Neural progenitor cell (in vitro differentiated cells): ENCODE measurements at regions not wholly inside any gene's neighbourhood (a gene's known extent, or its start where the extent isn't known, plus 50 kb on each side); places are given as distances from the start of the nearest gene placed in this dataset.

ENCODE experiments used
- DNase-seq: peaks from one replicate; pipeline ENCODE4 v3.0.0-alpha.2; 2016; ENCODE audit warnings: low spot score
- H2AFZ ChIP-seq: fragments of 200-600 bp; sonication (generic); replicated peaks from 2 replicates; pipeline ENCODE4 v1.6.1; 2016; ENCODE audit warnings: antibody characterized with exemption
- H3F3A ChIP-seq: fragments of 200-600 bp; sonication (generic); 2 replicates; pipeline ENCODE4 v1.6.1; 2016; ENCODE audit warnings: antibody characterized with exemption, low read depth
- H3K27ac ChIP-seq: fragments of 200-600 bp; sonication (generic); 2 replicates; pipeline ENCODE4 v1.5.1; 2016; ENCODE audit warnings: mild to moderate bottlenecking
- H3K27me3 ChIP-seq: fragments of 200-600 bp; sonication (generic); 2 replicates; pipeline ENCODE4 v1.6.1; 2016; ENCODE audit warnings: mild to moderate bottlenecking, moderate library complexity
- H3K36me3 ChIP-seq: fragments of 200-600 bp; sonication (generic); 2 replicates; pipeline ENCODE4 v1.5.1; 2016
- H3K4me1 ChIP-seq: fragments of 200-600 bp; sonication (generic); 2 replicates; pipeline ENCODE4 v1.6.1; 2016; ENCODE audit warnings: mixed run types
- H3K4me2 ChIP-seq: fragments of 200-600 bp; sonication (generic); 2 replicates; pipeline ENCODE4 v1.6.1; 2016
- H3K4me3 ChIP-seq: fragments of 200-600 bp; sonication (generic); 2 replicates; pipeline ENCODE4 v1.5.1; 2016
- H3K79me2 ChIP-seq: fragments of 200-600 bp; sonication (generic); 2 replicates; pipeline ENCODE4 v1.6.1; 2016; ENCODE audit warnings: low read depth
- H3K9ac ChIP-seq: fragments of 200-600 bp; sonication (generic); 2 replicates; pipeline ENCODE4 v1.6.1; 2016
- H3K9me3 ChIP-seq: fragments of 200-600 bp; sonication (generic); 2 replicates; pipeline ENCODE4 v1.5.1; 2016; ENCODE audit warnings: low read depth
- H4K20me1 ChIP-seq: fragments of 200-600 bp; sonication (generic); 2 replicates; pipeline ENCODE4 v1.6.1; 2016; ENCODE audit warnings: low read depth
- H3K27ac Mint-ChIP-seq: 3 replicates; pipeline ENCODE4 v1.8.0; 2021; ENCODE audit warnings: mixed read lengths
- H3K27me3 Mint-ChIP-seq: 2 replicates; pipeline ENCODE4 v1.8.0; 2022; ENCODE audit warnings: low read depth, mild to moderate bottlenecking, inconsistent platforms, moderate library complexity, mixed read lengths; ENCODE audit not compliant: insufficient read depth
- H3K36me3 Mint-ChIP-seq: 3 replicates; pipeline ENCODE4 v1.8.0; 2021; ENCODE audit warnings: mixed read lengths
- H3K4me1 Mint-ChIP-seq: 3 replicates; pipeline ENCODE4 v1.8.0; 2021; ENCODE audit warnings: mixed read lengths
- H3K4me3 Mint-ChIP-seq: 3 replicates; pipeline ENCODE4 v1.8.0; 2021; ENCODE audit warnings: mild to moderate bottlenecking, moderate library complexity, mixed read lengths
- H3K9me3 Mint-ChIP-seq: 3 replicates; pipeline ENCODE4 v1.8.0; 2020; ENCODE audit warnings: mixed read lengths
- EZH2 ChIP-seq: fragments of 200-600 bp; sonication (generic); IDR thresholded peaks from 2 replicates; pipeline ENCODE4 v1.6.1; 2017; ENCODE audit warnings: antibody characterized with exemption, mild to moderate bottlenecking, moderate library complexity
- EZH2phosphoT487 ChIP-seq: fragments of 200-600 bp; sonication (generic); IDR thresholded peaks from 2 replicates; pipeline ENCODE4 v1.6.1; 2017; ENCODE audit warnings: antibody characterized with exemption
- TF ChIP-seq, protein P1 (sequence below): fragments of 200-600 bp; sonication (generic); IDR thresholded peaks from 2 replicates; pipeline ENCODE4 v1.5.1; 2017; ENCODE audit warnings: antibody characterized with exemption, mild to moderate bottlenecking

DNA sequence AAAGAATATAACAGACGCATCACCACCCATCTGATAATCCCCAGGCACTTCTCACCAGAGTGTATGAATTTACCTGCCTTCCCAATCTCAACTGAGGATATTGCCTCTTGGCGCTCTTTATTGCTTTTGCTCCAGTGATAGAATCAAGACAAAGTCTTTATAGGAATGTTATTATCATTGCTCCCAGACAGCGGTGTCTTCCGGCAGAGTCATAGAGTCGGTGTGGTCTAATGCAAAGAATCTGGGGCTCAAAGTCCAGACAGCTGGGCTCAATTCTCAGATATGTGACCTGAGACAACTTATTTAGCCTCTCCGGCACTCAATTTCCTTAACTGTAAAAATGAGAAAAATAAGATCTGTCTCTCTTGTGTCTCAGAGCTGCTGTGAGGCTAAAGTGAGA lies 106.1 kb upstream of the PAK3 start:
- H3K27me3 Mint-ChIP-seq = no peaks in the 10 kb centered on the region
- Histone ChIP-seq H3K27ac (no peak overlapping the region), H2AFZ (no peak overlapping the region), H4K20me1 (peaks cover 2% of the 10 kb centered on the region), H3F3A (no peaks in the 10 kb centered on the region), H3K27me3 (no peaks in the 10 kb centered on the region), H3K36me3 (no peaks in the 10 kb centered on the region), H3K9ac (no peak overlapping the region), H3K4me3 (no peak overlapping the region), H3K79me2 (no peaks in the 10 kb centered on the region), H3K4me1 (no peaks in the 10 kb centered on the region), H3K4me2 (no peak overlapping the region), H3K9me3 (no peaks in the 10 kb centered on the region)
- H3K27ac Mint-ChIP-seq = peak overlapping the region; percentile 8
- H3K4me3 Mint-ChIP-seq = no peak overlapping the region
- H3K9me3 Mint-ChIP-seq = peaks cover 1% of the 10 kb centered on the region
- DNase-seq = no peak
- H3K4me1 Mint-ChIP-seq = peaks cover 14% of the 10 kb centered on the region
- TF ChIP-seq, protein P1, sequence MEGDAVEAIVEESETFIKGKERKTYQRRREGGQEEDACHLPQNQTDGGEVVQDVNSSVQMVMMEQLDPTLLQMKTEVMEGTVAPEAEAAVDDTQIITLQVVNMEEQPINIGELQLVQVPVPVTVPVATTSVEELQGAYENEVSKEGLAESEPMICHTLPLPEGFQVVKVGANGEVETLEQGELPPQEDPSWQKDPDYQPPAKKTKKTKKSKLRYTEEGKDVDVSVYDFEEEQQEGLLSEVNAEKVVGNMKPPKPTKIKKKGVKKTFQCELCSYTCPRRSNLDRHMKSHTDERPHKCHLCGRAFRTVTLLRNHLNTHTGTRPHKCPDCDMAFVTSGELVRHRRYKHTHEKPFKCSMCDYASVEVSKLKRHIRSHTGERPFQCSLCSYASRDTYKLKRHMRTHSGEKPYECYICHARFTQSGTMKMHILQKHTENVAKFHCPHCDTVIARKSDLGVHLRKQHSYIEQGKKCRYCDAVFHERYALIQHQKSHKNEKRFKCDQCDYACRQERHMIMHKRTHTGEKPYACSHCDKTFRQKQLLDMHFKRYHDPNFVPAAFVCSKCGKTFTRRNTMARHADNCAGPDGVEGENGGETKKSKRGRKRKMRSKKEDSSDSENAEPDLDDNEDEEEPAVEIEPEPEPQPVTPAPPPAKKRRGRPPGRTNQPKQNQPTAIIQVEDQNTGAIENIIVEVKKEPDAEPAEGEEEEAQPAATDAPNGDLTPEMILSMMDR = no peak
- TF ChIP-seq EZH2 (no peak), EZH2phosphoT487 (no peak)
- H3K36me3 Mint-ChIP-seq = peaks cover 2% of the 10 kb centered on the region

DNA sequence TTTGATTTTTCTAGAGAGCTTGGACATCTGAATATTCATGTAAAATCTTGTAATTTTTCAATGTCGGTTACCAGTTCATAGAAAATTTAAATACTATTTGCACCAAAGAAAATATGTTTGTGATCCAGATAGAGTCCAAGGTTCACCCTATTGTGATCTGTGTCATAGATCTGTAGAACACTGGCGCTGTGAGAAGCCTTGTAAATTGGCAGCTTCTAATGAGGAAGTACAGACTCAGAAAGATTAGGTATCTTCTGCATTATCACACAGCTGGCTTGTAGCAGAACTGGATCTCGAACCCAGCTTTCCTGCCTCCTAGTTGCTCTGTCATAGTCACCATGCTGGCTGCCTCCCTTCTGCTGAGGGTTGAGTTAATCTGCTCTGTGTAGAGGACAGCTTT lies 106.5 kb upstream of the PAK3 start:
- Mint-ChIP-seq H3K4me1 (peaks cover 14% of the 10 kb centered on the region), H3K27ac (no peak overlapping the region), H3K27me3 (no peaks in the 10 kb centered on the region), H3K4me3 (no peak overlapping the region), H3K9me3 (peaks cover 1% of the 10 kb centered on the region), H3K36me3 (peaks cover 2% of the 10 kb centered on the region)
- Histone ChIP-seq H3K36me3 (no peaks in the 10 kb centered on the region), H2AFZ (no peak overlapping the region), H3K4me3 (no peak overlapping the region), H3K27me3 (no peaks in the 10 kb centered on the region), H4K20me1 (peaks cover 2% of the 10 kb centered on the region), H3F3A (no peaks in the 10 kb centered on the region), H3K4me2 (no peak overlapping the region), H3K9ac (no peak overlapping the region), H3K9me3 (no peaks in the 10 kb centered on the region), H3K79me2 (no peaks in the 10 kb centered on the region), H3K27ac (no peak overlapping the region), H3K4me1 (peaks cover under 1% of the 10 kb centered on the region)
- TF ChIP-seq EZH2phosphoT487 (no peak), EZH2 (no peak)
- TF ChIP-seq, protein P1 = no peak
- DNase-seq = no peak

DNA sequence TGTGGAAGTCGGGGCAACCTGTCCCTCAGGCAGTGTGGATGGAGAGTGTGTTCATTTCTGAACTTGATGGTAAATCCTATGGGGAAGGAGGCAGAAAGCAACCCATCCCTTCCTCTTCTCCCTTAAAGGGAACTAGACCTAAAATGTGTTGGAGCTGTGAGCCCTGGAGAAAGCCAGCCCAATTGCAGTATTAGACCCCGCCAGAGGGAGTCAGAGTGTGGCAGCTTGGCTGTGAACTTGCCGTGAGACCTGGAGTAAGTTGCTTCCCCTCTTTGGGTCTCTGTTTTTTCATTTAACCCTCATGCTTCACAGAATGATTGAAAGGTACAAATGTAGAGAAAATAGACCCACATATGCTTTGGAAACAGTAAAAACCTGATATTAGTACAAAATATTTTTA lies 108.7 kb upstream of the PAK3 start:
- Histone ChIP-seq H2AFZ (no peak overlapping the region), H3K79me2 (no peaks in the 10 kb centered on the region), H3K4me2 (no peak overlapping the region), H4K20me1 (no peaks in the 10 kb centered on the region), H3K27me3 (no peaks in the 10 kb centered on the region), H3K4me1 (peaks cover 2% of the 10 kb centered on the region), H3K4me3 (no peak overlapping the region), H3K27ac (no peak overlapping the region), H3K9ac (no peak overlapping the region), H3F3A (no peaks in the 10 kb centered on the region), H3K9me3 (no peaks in the 10 kb centered on the region), H3K36me3 (no peaks in the 10 kb centered on the region)
- Mint-ChIP-seq H3K4me1 (peaks cover 16% of the 10 kb centered on the region), H3K27ac (no peak overlapping the region), H3K27me3 (no peaks in the 10 kb centered on the region), H3K4me3 (no peak overlapping the region), H3K36me3 (peaks cover 2% of the 10 kb centered on the region), H3K9me3 (peaks cover 1% of the 10 kb centered on the region)
- DNase-seq = no peak
- TF ChIP-seq, protein P1 = peak; percentile 14
- TF ChIP-seq EZH2phosphoT487 = no peak

DNA sequence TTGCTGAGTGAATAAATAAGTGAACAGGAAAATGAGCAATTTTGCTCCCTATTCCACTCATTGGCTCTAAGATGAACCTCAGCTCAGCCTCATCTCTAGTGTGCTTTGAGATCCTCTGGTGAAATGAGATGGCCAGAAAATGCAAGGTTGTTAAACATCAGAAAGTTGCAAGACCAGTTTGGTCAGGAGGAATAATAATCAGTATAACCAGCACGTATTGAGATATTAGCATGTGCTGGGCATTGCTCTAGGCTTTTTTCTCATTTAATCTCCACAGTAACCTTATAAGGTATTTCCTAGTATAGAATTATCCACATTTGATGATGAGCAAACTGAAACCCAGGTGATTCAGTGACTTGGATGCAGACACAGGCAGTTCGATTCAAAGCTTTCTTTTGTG lies 110.5 kb upstream of the PAK3 start:
- Histone ChIP-seq H3K27ac (no peak overlapping the region), H3K4me1 (peaks cover 2% of the 10 kb centered on the region), H3K9ac (no peak overlapping the region), H4K20me1 (no peaks in the 10 kb centered on the region), H3K4me2 (no peak overlapping the region), H3K36me3 (no peaks in the 10 kb centered on the region), H3F3A (no peaks in the 10 kb centered on the region), H3K9me3 (no peaks in the 10 kb centered on the region), H3K27me3 (no peaks in the 10 kb centered on the region), H3K4me3 (no peak overlapping the region), H2AFZ (no peak overlapping the region), H3K79me2 (no peaks in the 10 kb centered on the region)
- Mint-ChIP-seq H3K36me3 (peaks cover 2% of the 10 kb centered on the region), H3K4me1 (peaks cover 19% of the 10 kb centered on the region), H3K27me3 (no peaks in the 10 kb centered on the region), H3K27ac (no peak overlapping the region), H3K9me3 (no peaks in the 10 kb centered on the region), H3K4me3 (no peak overlapping the region)
- TF ChIP-seq, protein P1 = no peak
- TF ChIP-seq EZH2 = no peak
- no peak for TF ChIP-seq EZH2phosphoT487
- DNase-seq = no peak
